Superior temporal gyrus (tissue), 1 donor: ENCODE measurements at regions not wholly inside any gene's neighbourhood (a gene's known extent, or its start where the extent isn't known, plus 50 kb on each side); places are given as distances from the start of the nearest gene placed in this dataset.
"Not testable (repeated sequence)": the region's sequence is repeated elsewhere in the genome, so short reads cannot be mapped to it uniquely, and the experiment has no call there.

Source experiments
- DNase-seq: peaks from one replicate; pipeline ENCODE4 v3.0.0-alpha.2; 2016; ENCODE audit errors: extremely low spot score

GRCh38 chr4:11130195-11130970 is 298.3 kb downstream of the HS3ST1 start:
- peak; percentile 22 for DNase-seq

- no peak for DNase-seq
These were observed 308.3 kb downstream of the HS3ST1 start for GRCh38 chr4:11120435-11120834.

GRCh38 chr4:11119474-11119873 is 309.2 kb downstream of the HS3ST1 start:
- DNase-seq: no peak

- no peak for DNase-seq
These were observed 310.2 kb downstream of the HS3ST1 start for GRCh38 chr4:11118513-11118912.

GRCh38 chr4:11116940-11117339 is 311.8 kb downstream of the HS3ST1 start:
- no peak for DNase-seq

GRCh38 chr4:11111876-11112275 is 316.8 kb downstream of the HS3ST1 start:
- no peak for DNase-seq

GRCh38 chr4:11111370-11111769 is 317.3 kb downstream of the HS3ST1 start:
- no peak for DNase-seq

GRCh38 chr4:11106759-11107158 is 321.9 kb downstream of the HS3ST1 start:
- DNase-seq: no peak

- DNase-seq: no peak
These were observed 322.5 kb downstream of the HS3ST1 start for GRCh38 chr4:11106190-11106589.

- no peak for DNase-seq
These were observed 323.0 kb downstream of the HS3ST1 start for GRCh38 chr4:11105715-11106114.

GRCh38 chr4:11098461-11098860 is 330.2 kb downstream of the HS3ST1 start:
- no peak for DNase-seq

GRCh38 chr4:11097725-11098124 is 331.0 kb downstream of the HS3ST1 start:
- no peak for DNase-seq

- no peak for DNase-seq
These were observed 347.7 kb downstream of the HS3ST1 start for GRCh38 chr4:11081006-11081405.

- DNase-seq: no peak
These were observed 349.5 kb downstream of the HS3ST1 start for GRCh38 chr4:11079171-11079570.

GRCh38 chr4:11074581-11075241 is 354.0 kb downstream of the HS3ST1 start:
- no peak for DNase-seq

GRCh38 chr4:11073621-11074051 is 355.1 kb downstream of the HS3ST1 start:
- DNase-seq: no peak

GRCh38 chr4:11072999-11073398 is 355.7 kb downstream of the HS3ST1 start:
- DNase-seq: no peak

- no peak for DNase-seq
These were observed 356.2 kb downstream of the HS3ST1 start for GRCh38 chr4:11072463-11072862.

- no peak for DNase-seq
These were observed 357.9 kb downstream of the HS3ST1 start for GRCh38 chr4:11070813-11071212.

- no peak for DNase-seq
These were observed 359.0 kb downstream of the HS3ST1 start for GRCh38 chr4:11069581-11070211.

GRCh38 chr4:11069083-11069482 is 359.6 kb downstream of the HS3ST1 start:
- DNase-seq: no peak

- not testable (repeated sequence) for DNase-seq
These were observed 362.1 kb downstream of the HS3ST1 start for GRCh38 chr4:11066584-11066983.

GRCh38 chr4:11060637-11061036 is 368.1 kb downstream of the HS3ST1 start:
- DNase-seq: not testable (repeated sequence)
